GM18873 (cell line): ENCODE measurements at regions not wholly inside any gene's neighbourhood (a gene's known extent, or its start where the extent isn't known, plus 50 kb on each side); places are given as distances from the start of the nearest gene placed in this dataset.
"Not testable (repeated sequence)": the region's sequence is repeated elsewhere in the genome, so short reads cannot be mapped to it uniquely, and the experiment has no call there.

Experiments used
- ATAC-seq: cut with Tn5 transposase; IDR thresholded peaks from one replicate; pipeline ENCODE4 v1.9.1; 2021; ENCODE audit warnings: mild to moderate bottlenecking, moderate library complexity, moderate number of reproducible peaks; ENCODE audit not compliant: unreplicated experiment, low FRiP score

GRCh38 chr2:16104949-16105668, 164.8 kb downstream of the MYCN start:
- ATAC-seq, result no peak

GRCh38 chr2:16104315-16104948, 164.1 kb downstream of the MYCN start:
- no peak for ATAC-seq

GRCh38 chr2:16103614-16104314, 163.4 kb downstream of the MYCN start:
- ATAC-seq, result no peak

- no peak for ATAC-seq
Measured at GRCh38 chr2:16102976-16103380, 162.6 kb downstream of the MYCN start.

- ATAC-seq, result no peak
Measured at GRCh38 chr2:16102358-16102975, 162.1 kb downstream of the MYCN start.

GRCh38 chr2:16101196-16101595, 160.8 kb downstream of the MYCN start:
- no peak for ATAC-seq

GRCh38 chr2:16100006-16100405, 159.7 kb downstream of the MYCN start:
- no peak for ATAC-seq

- ATAC-seq, result no peak
Measured at GRCh38 chr2:16099326-16099725, 159.0 kb downstream of the MYCN start.

GRCh38 chr2:16096962-16097361, 156.6 kb downstream of the MYCN start:
- ATAC-seq, result no peak

GRCh38 chr2:16095483-16095882, 155.1 kb downstream of the MYCN start:
- not testable (repeated sequence) for ATAC-seq

- ATAC-seq, result no peak
Measured at GRCh38 chr2:16094811-16095210, 154.5 kb downstream of the MYCN start.

GRCh38 chr2:16093639-16094529, 153.5 kb downstream of the MYCN start:
- no peak for ATAC-seq

- no peak for ATAC-seq
Measured at GRCh38 chr2:16092861-16093638, 152.7 kb downstream of the MYCN start.

- ATAC-seq, result no peak
Measured at GRCh38 chr2:16091576-16092282, 151.4 kb downstream of the MYCN start.

- ATAC-seq, result no peak
Measured at GRCh38 chr2:16090650-16091575, 150.6 kb downstream of the MYCN start.

- ATAC-seq, result not testable (repeated sequence)
Measured at GRCh38 chr2:16089491-16089890, 149.1 kb downstream of the MYCN start.

- no peak for ATAC-seq
Measured at GRCh38 chr2:16088802-16089112, 148.4 kb downstream of the MYCN start.
